PC-9 (cell line): ENCODE measurements at regions not wholly inside any gene's neighbourhood (a gene's known extent, or its start where the extent isn't known, plus 50 kb on each side); places are given as distances from the start of the nearest gene placed in this dataset.
"Not testable (repeated sequence)": the region's sequence is repeated elsewhere in the genome, so short reads cannot be mapped to it uniquely, and the experiment has no call there.

ENCODE experiments used
- EZH2 ChIP-seq: fragments of 200-600 bp; sonication (generic); IDR thresholded peaks from 2 replicates; pipeline ENCODE4 v1.8.0; 2017; ENCODE audit warnings: antibody characterized with exemption, low read depth
- TF ChIP-seq, protein P1 (sequence below): fragments of 200-600 bp; sonication (generic); conservative IDR thresholded peaks from 2 replicates; pipeline ENCODE4 v1.6.1; 2017; ENCODE audit warnings: mixed run types, antibody characterized with exemption, mild to moderate bottlenecking, moderate library complexity

DNA sequence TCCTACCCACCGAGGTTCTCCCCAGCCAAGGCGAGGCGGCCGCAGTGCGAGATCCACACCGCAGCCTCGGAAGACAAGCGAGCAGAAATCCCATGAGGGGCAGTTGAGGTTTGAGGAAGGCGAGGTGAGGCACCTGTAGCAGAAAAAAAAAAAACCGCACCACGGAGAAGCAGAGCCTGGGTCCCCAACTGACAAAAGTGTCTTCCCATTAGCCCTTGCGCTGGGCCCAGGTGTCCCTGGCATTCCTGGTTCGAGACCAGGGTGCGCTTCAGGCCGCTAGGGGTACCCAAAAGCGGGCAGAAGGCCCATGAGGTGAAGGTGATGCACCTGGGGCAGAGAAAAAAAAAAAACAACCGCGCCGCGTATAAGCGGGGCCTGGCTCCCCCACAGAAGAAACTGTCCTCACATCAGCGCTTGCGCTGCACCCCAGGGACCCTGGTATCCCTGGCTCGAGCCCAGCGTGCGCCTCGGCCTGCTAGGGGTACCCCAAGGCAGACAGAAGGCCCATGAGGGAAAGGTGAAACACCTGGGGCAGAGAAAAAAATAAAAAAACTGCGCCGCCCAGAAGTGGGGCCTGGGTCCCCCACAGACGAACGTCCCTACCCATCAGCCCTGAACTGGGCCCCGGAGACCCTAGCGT lies 399.4 kb upstream of the TPTE start:
- TF ChIP-seq, protein P1, sequence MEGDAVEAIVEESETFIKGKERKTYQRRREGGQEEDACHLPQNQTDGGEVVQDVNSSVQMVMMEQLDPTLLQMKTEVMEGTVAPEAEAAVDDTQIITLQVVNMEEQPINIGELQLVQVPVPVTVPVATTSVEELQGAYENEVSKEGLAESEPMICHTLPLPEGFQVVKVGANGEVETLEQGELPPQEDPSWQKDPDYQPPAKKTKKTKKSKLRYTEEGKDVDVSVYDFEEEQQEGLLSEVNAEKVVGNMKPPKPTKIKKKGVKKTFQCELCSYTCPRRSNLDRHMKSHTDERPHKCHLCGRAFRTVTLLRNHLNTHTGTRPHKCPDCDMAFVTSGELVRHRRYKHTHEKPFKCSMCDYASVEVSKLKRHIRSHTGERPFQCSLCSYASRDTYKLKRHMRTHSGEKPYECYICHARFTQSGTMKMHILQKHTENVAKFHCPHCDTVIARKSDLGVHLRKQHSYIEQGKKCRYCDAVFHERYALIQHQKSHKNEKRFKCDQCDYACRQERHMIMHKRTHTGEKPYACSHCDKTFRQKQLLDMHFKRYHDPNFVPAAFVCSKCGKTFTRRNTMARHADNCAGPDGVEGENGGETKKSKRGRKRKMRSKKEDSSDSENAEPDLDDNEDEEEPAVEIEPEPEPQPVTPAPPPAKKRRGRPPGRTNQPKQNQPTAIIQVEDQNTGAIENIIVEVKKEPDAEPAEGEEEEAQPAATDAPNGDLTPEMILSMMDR, result not testable (repeated sequence)
- TF ChIP-seq EZH2, result not testable (repeated sequence)
